ENCODE measurements at regions not wholly inside any gene's neighbourhood (a gene's known extent, or its start where the extent isn't known, plus 50 kb on each side); places are given as distances from the start of the nearest gene placed in this dataset.

DNA sequence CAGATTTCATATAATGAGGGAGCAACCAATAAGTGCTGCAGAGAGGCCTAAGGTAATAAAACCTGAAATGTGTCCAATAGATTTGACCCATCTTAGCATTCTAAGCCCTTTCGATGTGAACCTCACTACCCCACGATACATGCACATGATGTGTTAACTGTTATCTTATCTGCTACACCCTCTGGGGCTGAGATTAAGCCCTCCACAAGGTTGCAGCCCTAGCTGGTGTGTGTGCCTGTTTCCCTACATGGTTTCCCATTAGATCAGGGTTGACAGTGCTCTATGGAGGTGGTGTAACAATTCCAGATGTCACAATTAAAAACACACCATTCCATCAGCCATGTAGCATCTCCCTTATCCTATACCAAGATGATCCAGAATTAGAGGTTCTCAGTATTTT, 68.9 kb upstream of the THSD7B start:
- TF ChIP-seq SMC3 (conservative IDR thresholded peaks at IDR 0.05; ENCODE audit: poor library complexity) (no peak), CTCF (IDR thresholded peaks at IDR 0.05; ENCODE audit: poor library complexity, severe bottlenecking) (no peak), RAD21 (conservative IDR thresholded peaks at IDR 0.05) (no peak), POLR2AphosphoS5 (IDR thresholded peaks at IDR 0.05) (no peak), EZH2 (IDR thresholded peaks at IDR 0.05; ENCODE audit: borderline replicate concordance, insufficient read depth, low read length, poor library complexity, severe bottlenecking) (no peak), EP300 (conservative IDR thresholded peaks at IDR 0.05; ENCODE audit: poor library complexity, severe bottlenecking) (no peak)
- TF ChIP-seq, protein P1, sequence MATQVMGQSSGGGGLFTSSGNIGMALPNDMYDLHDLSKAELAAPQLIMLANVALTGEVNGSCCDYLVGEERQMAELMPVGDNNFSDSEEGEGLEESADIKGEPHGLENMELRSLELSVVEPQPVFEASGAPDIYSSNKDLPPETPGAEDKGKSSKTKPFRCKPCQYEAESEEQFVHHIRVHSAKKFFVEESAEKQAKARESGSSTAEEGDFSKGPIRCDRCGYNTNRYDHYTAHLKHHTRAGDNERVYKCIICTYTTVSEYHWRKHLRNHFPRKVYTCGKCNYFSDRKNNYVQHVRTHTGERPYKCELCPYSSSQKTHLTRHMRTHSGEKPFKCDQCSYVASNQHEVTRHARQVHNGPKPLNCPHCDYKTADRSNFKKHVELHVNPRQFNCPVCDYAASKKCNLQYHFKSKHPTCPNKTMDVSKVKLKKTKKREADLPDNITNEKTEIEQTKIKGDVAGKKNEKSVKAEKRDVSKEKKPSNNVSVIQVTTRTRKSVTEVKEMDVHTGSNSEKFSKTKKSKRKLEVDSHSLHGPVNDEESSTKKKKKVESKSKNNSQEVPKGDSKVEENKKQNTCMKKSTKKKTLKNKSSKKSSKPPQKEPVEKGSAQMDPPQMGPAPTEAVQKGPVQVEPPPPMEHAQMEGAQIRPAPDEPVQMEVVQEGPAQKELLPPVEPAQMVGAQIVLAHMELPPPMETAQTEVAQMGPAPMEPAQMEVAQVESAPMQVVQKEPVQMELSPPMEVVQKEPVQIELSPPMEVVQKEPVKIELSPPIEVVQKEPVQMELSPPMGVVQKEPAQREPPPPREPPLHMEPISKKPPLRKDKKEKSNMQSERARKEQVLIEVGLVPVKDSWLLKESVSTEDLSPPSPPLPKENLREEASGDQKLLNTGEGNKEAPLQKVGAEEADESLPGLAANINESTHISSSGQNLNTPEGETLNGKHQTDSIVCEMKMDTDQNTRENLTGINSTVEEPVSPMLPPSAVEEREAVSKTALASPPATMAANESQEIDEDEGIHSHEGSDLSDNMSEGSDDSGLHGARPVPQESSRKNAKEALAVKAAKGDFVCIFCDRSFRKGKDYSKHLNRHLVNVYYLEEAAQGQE (IDR thresholded peaks at IDR 0.05; ENCODE audit: borderline replicate concordance), result no peak

Measured in neural cell (in vitro differentiated cells).